GM23338 (cell line): ENCODE measurements at regions not wholly inside any gene's neighbourhood (a gene's known extent, or its start where the extent isn't known, plus 50 kb on each side); places are given as distances from the start of the nearest gene placed in this dataset.

Experiments
- ATAC-seq: fragments of 200-7000 bp; cut with Tn5 transposase; 3 replicates; pipeline ENCODE4 v1.9.1; 2020
- DNase-seq: peaks from one replicate; pipeline ENCODE4 v3.0.0-alpha.2; 2015; ENCODE audit warnings: low spot score
- H2AFZ ChIP-seq: fragments of 200-600 bp; sonication (generic); 2 replicates; pipeline ENCODE4 v1.8.0; 2016; ENCODE audit warnings: antibody characterized with exemption, mild to moderate bottlenecking, moderate library complexity
- H3F3A ChIP-seq: fragments of 200-600 bp; sonication (generic); replicated peaks from 2 replicates; pipeline ENCODE4 v1.8.0; 2017; ENCODE audit warnings: antibody characterized with exemption, mixed run types, low read depth
- H3K27ac ChIP-seq: fragments of 200-600 bp; sonication (generic); 2 replicates; pipeline ENCODE4 v1.6.1; 2016; ENCODE audit warnings: low read depth
- H3K27me3 ChIP-seq: fragments of 200-600 bp; sonication (generic); 2 replicates; pipeline ENCODE4 v1.8.0; 2016; ENCODE audit warnings: mild to moderate bottlenecking, mixed run types, moderate library complexity; ENCODE audit not compliant: insufficient read depth
- H3K36me3 ChIP-seq: fragments of 200-600 bp; sonication (generic); 2 replicates; pipeline ENCODE4 v1.8.0; 2016; ENCODE audit warnings: mild to moderate bottlenecking; ENCODE audit not compliant: insufficient read depth
- H3K4me1 ChIP-seq: fragments of 200-600 bp; sonication (generic); 2 replicates; pipeline ENCODE4 v1.8.0; 2016; ENCODE audit warnings: mild to moderate bottlenecking, moderate library complexity; ENCODE audit not compliant: insufficient read depth
- H3K4me2 ChIP-seq: fragments of 200-600 bp; sonication (generic); 2 replicates; pipeline ENCODE4 v1.7.1; 2017; ENCODE audit warnings: mixed run types
- H3K4me3 ChIP-seq: fragments of 200-600 bp; sonication (generic); 2 replicates; pipeline ENCODE4 v1.6.1; 2016; ENCODE audit warnings: mixed run types
- H3K79me2 ChIP-seq: fragments of 200-600 bp; sonication (generic); replicated peaks from 2 replicates; pipeline ENCODE4 v1.8.0; 2017; ENCODE audit warnings: mild to moderate bottlenecking; ENCODE audit not compliant: insufficient read depth
- H3K9me2 ChIP-seq: fragments of 200-600 bp; sonication (generic); 2 replicates; pipeline ENCODE4 v1.8.0; 2017; ENCODE audit not compliant: insufficient read depth
- H4K20me1 ChIP-seq: fragments of 200-600 bp; sonication (generic); replicated peaks from 2 replicates; pipeline ENCODE4 v1.8.0; 2017; ENCODE audit warnings: mild to moderate bottlenecking; ENCODE audit not compliant: insufficient read depth
- H3K27ac Mint-ChIP-seq: 2 replicates; pipeline ENCODE4 v1.8.0; 2020; ENCODE audit warnings: inconsistent platforms, mild to moderate bottlenecking, moderate library complexity, mixed read lengths
- H3K27me3 Mint-ChIP-seq: 3 replicates; pipeline ENCODE4 v1.8.0; 2022; ENCODE audit warnings: low read depth, mild to moderate bottlenecking, moderate library complexity, mixed read lengths, inconsistent platforms; ENCODE audit not compliant: insufficient read depth, poor library complexity
- H3K36me3 Mint-ChIP-seq: 3 replicates; pipeline ENCODE4 v1.8.0; 2021; ENCODE audit warnings: low read depth, mild to moderate bottlenecking, inconsistent platforms, moderate library complexity, mixed read lengths
- H3K4me1 Mint-ChIP-seq: 3 replicates; pipeline ENCODE4 v1.8.0; 2020; ENCODE audit warnings: mild to moderate bottlenecking, inconsistent platforms, mixed read lengths
- H3K4me3 Mint-ChIP-seq: 3 replicates; pipeline ENCODE4 v1.8.0; 2021; ENCODE audit warnings: moderate library complexity, mild to moderate bottlenecking, inconsistent platforms, mixed read lengths
- H3K9me3 Mint-ChIP-seq: 3 replicates; pipeline ENCODE4 v1.8.0; 2020; ENCODE audit warnings: moderate library complexity, mild to moderate bottlenecking, inconsistent platforms, mixed read lengths
- CREB1 ChIP-seq: fragments of 250-450 bp; sonication (Bioruptor Pico); IDR thresholded peaks from 2 replicates; pipeline ENCODE4 v1.5.0; 2020; ENCODE audit warnings: low read depth, mild to moderate bottlenecking, moderate library complexity
- EZH2 ChIP-seq: fragments of 200-600 bp; sonication (generic); IDR thresholded peaks from one replicate; pipeline ENCODE4 v1.8.0; 2017; ENCODE audit warnings: antibody characterized with exemption, mild to moderate bottlenecking, low read depth; ENCODE audit not compliant: unreplicated experiment
- EZH2phosphoT487 ChIP-seq: fragments of 200-600 bp; sonication (generic); IDR thresholded peaks from one replicate; pipeline ENCODE4 v1.8.1; 2018; ENCODE audit warnings: antibody characterized with exemption; ENCODE audit not compliant: unreplicated experiment
- JUNB ChIP-seq: IDR thresholded peaks from one replicate; pipeline ENCODE4 v1.6.1; 2016; ENCODE audit warnings: antibody characterized with exemption; ENCODE audit not compliant: unreplicated experiment
- NANOG ChIP-seq: IDR thresholded peaks from 2 replicates; pipeline ENCODE4 v1.6.1; 2016; ENCODE audit warnings: antibody characterized with exemption, borderline replicate concordance
- POLR2AphosphoS5 ChIP-seq: IDR thresholded peaks from 2 replicates; pipeline ENCODE4 v1.6.1; 2016; ENCODE audit warnings: antibody characterized with exemption, low read depth
- STAT1 ChIP-seq: IDR thresholded peaks from one replicate; pipeline ENCODE4 v1.6.1; 2016; ENCODE audit warnings: antibody characterized with exemption; ENCODE audit not compliant: unreplicated experiment
- ZNF114 ChIP-seq: fragments of 250-450 bp; sonication (Bioruptor Pico); IDR thresholded peaks from 2 replicates; pipeline ENCODE4 v1.5.0; 2020; ENCODE audit warnings: mild to moderate bottlenecking, moderate library complexity
- ZNF331 ChIP-seq: fragments of 250-450 bp; sonication (Bioruptor Pico); IDR thresholded peaks from 2 replicates; pipeline ENCODE4 v1.5.0; 2020; ENCODE audit warnings: low read depth, mild to moderate bottlenecking, moderate library complexity
- TF ChIP-seq, protein P1 (sequence below), 2 experiments: fragments of 200-600 bp in 1 of 2; sonication (generic) in 1 of 2; conservative IDR thresholded peaks; 2 replicates each; pipeline versions ENCODE4 v1.5.1 to v1.6.1; 2016 to 2017; ENCODE audit warnings: antibody characterized with exemption in 2 of 2, low read depth in 2 of 2, mild to moderate bottlenecking in 2 of 2, moderate library complexity in 1 of 2
- TF ChIP-seq, protein P2 (sequence below): fragments of 250-450 bp; sonication (Bioruptor Pico); IDR thresholded peaks from 2 replicates; pipeline ENCODE4 v1.5.0; 2020; ENCODE audit warnings: mild to moderate bottlenecking, moderate library complexity
- TF ChIP-seq, protein P3 (sequence below): IDR thresholded peaks from one replicate; pipeline ENCODE4 v1.6.1; 2018; ENCODE audit warnings: antibody characterized with exemption; ENCODE audit not compliant: unreplicated experiment
- TF ChIP-seq, protein P4 (sequence below): IDR thresholded peaks from 2 replicates; pipeline ENCODE4 v1.6.1; 2016; ENCODE audit warnings: antibody characterized with exemption

DNA sequence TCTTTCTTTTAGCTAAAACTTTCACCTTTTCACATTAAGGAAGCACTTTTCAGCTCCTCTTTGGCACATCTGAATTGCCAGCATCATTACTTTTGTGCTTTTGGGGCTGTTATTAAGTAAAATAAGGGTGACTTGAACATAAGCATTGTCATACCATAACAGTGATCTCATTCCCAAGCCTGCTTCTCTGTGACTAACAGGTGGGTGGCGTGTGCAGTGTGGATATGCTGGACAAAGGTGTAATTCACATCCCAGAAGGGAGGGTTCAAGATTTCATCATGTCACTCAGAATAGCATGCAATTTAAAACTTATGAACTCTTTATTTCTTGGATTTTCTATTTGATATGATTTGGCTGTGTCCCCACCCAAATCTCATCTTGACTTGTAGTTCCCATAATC lies 517.4 kb upstream of the MKI67 start:
- Histone ChIP-seq H3K4me1 (no peaks in the 10 kb centered on the region), H2AFZ (no peak overlapping the region), H3K27me3 (no peaks in the 10 kb centered on the region), H3K4me2 (no peak overlapping the region), H3K9me2 (no peaks in the 10 kb centered on the region; the same call in none of the 2 replicates), H4K20me1 (no peaks in the 10 kb centered on the region), H3K79me2 (no peaks in the 10 kb centered on the region), H3K27ac (no peak overlapping the region), H3K4me3 (no peak overlapping the region), H3F3A (no peaks in the 10 kb centered on the region), H3K36me3 (no peaks in the 10 kb centered on the region)
- TF ChIP-seq EZH2phosphoT487: no peak
- TF ChIP-seq POLR2AphosphoS5: no peak
- TF ChIP-seq, protein P1, sequence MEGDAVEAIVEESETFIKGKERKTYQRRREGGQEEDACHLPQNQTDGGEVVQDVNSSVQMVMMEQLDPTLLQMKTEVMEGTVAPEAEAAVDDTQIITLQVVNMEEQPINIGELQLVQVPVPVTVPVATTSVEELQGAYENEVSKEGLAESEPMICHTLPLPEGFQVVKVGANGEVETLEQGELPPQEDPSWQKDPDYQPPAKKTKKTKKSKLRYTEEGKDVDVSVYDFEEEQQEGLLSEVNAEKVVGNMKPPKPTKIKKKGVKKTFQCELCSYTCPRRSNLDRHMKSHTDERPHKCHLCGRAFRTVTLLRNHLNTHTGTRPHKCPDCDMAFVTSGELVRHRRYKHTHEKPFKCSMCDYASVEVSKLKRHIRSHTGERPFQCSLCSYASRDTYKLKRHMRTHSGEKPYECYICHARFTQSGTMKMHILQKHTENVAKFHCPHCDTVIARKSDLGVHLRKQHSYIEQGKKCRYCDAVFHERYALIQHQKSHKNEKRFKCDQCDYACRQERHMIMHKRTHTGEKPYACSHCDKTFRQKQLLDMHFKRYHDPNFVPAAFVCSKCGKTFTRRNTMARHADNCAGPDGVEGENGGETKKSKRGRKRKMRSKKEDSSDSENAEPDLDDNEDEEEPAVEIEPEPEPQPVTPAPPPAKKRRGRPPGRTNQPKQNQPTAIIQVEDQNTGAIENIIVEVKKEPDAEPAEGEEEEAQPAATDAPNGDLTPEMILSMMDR (conservative IDR thresholded peaks at IDR 0.05; ENCODE audit: low read depth in 2 of 2): no peak
- TF ChIP-seq, protein P2, sequence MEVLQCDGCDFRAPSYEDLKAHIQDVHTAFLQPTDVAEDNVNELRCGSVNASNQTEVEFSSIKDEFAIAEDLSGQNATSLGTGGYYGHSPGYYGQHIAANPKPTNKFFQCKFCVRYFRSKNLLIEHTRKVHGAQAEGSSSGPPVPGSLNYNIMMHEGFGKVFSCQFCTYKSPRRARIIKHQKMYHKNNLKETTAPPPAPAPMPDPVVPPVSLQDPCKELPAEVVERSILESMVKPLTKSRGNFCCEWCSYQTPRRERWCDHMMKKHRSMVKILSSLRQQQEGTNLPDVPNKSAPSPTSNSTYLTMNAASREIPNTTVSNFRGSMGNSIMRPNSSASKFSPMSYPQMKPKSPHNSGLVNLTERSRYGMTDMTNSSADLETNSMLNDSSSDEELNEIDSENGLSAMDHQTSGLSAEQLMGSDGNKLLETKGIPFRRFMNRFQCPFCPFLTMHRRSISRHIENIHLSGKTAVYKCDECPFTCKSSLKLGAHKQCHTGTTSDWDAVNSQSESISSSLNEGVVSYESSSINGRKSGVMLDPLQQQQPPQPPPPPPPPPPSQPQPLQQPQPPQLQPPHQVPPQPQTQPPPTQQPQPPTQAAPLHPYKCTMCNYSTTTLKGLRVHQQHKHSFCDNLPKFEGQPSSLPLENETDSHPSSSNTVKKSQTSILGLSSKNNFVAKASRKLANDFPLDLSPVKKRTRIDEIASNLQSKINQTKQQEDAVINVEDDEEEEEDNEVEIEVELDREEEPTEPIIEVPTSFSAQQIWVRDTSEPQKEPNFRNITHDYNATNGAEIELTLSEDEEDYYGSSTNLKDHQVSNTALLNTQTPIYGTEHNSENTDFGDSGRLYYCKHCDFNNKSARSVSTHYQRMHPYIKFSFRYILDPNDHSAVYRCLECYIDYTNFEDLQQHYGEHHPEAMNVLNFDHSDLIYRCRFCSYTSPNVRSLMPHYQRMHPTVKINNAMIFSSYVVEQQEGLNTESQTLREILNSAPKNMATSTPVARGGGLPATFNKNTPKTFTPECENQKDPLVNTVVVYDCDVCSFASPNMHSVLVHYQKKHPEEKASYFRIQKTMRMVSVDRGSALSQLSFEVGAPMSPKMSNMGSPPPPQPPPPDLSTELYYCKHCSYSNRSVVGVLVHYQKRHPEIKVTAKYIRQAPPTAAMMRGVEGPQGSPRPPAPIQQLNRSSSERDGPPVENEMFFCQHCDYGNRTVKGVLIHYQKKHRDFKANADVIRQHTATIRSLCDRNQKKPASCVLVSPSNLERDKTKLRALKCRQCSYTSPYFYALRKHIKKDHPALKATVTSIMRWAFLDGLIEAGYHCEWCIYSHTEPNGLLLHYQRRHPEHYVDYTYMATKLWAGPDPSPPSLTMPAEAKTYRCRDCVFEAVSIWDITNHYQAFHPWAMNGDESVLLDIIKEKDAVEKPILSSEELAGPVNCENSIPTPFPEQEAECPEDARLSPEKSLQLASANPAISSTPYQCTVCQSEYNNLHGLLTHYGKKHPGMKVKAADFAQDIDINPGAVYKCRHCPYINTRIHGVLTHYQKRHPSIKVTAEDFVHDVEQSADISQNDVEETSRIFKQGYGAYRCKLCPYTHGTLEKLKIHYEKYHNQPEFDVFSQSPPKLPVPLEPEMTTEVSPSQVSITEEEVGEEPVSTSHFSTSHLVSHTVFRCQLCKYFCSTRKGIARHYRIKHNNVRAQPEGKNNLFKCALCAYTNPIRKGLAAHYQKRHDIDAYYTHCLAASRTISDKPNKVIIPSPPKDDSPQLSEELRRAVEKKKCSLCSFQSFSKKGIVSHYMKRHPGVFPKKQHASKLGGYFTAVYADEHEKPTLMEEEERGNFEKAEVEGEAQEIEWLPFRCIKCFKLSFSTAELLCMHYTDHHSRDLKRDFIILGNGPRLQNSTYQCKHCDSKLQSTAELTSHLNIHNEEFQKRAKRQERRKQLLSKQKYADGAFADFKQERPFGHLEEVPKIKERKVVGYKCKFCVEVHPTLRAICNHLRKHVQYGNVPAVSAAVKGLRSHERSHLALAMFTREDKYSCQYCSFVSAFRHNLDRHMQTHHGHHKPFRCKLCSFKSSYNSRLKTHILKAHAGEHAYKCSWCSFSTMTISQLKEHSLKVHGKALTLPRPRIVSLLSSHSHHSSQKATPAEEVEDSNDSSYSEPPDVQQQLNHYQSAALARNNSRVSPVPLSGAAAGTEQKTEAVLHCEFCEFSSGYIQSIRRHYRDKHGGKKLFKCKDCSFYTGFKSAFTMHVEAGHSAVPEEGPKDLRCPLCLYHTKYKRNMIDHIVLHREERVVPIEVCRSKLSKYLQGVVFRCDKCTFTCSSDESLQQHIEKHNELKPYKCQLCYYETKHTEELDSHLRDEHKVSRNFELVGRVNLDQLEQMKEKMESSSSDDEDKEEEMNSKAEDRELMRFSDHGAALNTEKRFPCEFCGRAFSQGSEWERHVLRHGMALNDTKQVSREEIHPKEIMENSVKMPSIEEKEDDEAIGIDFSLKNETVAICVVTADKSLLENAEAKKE (CRISPR knock-in tag): no peak
- TF ChIP-seq EZH2: no peak
- TF ChIP-seq NANOG: no peak
- TF ChIP-seq ZNF114 (CRISPR knock-in tag): no peak
- TF ChIP-seq CREB1 (CRISPR knock-in tag): no peak
- TF ChIP-seq STAT1: no peak
- TF ChIP-seq, protein P3, sequence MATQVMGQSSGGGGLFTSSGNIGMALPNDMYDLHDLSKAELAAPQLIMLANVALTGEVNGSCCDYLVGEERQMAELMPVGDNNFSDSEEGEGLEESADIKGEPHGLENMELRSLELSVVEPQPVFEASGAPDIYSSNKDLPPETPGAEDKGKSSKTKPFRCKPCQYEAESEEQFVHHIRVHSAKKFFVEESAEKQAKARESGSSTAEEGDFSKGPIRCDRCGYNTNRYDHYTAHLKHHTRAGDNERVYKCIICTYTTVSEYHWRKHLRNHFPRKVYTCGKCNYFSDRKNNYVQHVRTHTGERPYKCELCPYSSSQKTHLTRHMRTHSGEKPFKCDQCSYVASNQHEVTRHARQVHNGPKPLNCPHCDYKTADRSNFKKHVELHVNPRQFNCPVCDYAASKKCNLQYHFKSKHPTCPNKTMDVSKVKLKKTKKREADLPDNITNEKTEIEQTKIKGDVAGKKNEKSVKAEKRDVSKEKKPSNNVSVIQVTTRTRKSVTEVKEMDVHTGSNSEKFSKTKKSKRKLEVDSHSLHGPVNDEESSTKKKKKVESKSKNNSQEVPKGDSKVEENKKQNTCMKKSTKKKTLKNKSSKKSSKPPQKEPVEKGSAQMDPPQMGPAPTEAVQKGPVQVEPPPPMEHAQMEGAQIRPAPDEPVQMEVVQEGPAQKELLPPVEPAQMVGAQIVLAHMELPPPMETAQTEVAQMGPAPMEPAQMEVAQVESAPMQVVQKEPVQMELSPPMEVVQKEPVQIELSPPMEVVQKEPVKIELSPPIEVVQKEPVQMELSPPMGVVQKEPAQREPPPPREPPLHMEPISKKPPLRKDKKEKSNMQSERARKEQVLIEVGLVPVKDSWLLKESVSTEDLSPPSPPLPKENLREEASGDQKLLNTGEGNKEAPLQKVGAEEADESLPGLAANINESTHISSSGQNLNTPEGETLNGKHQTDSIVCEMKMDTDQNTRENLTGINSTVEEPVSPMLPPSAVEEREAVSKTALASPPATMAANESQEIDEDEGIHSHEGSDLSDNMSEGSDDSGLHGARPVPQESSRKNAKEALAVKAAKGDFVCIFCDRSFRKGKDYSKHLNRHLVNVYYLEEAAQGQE: no peak
- TF ChIP-seq, protein P4, sequence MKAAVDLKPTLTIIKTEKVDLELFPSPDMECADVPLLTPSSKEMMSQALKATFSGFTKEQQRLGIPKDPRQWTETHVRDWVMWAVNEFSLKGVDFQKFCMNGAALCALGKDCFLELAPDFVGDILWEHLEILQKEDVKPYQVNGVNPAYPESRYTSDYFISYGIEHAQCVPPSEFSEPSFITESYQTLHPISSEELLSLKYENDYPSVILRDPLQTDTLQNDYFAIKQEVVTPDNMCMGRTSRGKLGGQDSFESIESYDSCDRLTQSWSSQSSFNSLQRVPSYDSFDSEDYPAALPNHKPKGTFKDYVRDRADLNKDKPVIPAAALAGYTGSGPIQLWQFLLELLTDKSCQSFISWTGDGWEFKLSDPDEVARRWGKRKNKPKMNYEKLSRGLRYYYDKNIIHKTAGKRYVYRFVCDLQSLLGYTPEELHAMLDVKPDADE: no peak
- no peak for TF ChIP-seq ZNF331
- TF ChIP-seq JUNB: no peak
- Mint-ChIP-seq H3K4me3 (no peak overlapping the region), H3K36me3 (no peaks in the 10 kb centered on the region), H3K27ac (no peak overlapping the region), H3K27me3 (no peaks in the 10 kb centered on the region), H3K9me3 (no peaks in the 10 kb centered on the region), H3K4me1 (no peaks in the 10 kb centered on the region)
- ATAC-seq (no peak), DNase-seq (no peak)
